Upper lobe of left lung (tissue), 6 donors: ENCODE measurements at regions not wholly inside any gene's neighbourhood (a gene's known extent, or its start where the extent isn't known, plus 50 kb on each side); places are given as distances from the start of the nearest gene placed in this dataset.

Experiments used
- ATAC-seq, 2 donors: fragments of 200-7000 bp; cut with Tn5 transposase; one replicate each; pipeline ENCODE4 v1.9.1; 2022; ENCODE audit warnings: mild to moderate bottlenecking in 2 of 2, moderate library complexity in 2 of 2; ENCODE audit not compliant: low FRiP score in 2 of 2
- DNase-seq, 2 donors: peaks; one replicate each; pipeline ENCODE4 v3.0.0-alpha.2; 2019 to 2020
- H3K27ac ChIP-seq, 4 donors: fragments of 200-600 bp; sonication (generic); one replicate each; pipeline ENCODE4 v1.5.1; 2016 to 2019
- H3K27me3 ChIP-seq, 4 donors: fragments of 200-600 bp; sonication (generic); one replicate each; pipeline ENCODE4 v1.5.1; 2017 to 2019
- H3K36me3 ChIP-seq, 4 donors: fragments of 200-600 bp; sonication (generic); one replicate each; pipeline ENCODE4 v1.5.1; 2016 to 2019
- H3K4me1 ChIP-seq, 4 donors: fragments of 200-600 bp; sonication (generic); one replicate each; pipeline ENCODE4 v1.5.1; 2018 to 2019
- H3K4me3 ChIP-seq, 4 donors: fragments of 200-600 bp; sonication (generic); one replicate each; pipeline ENCODE4 v1.5.1; 2017 to 2019; ENCODE audit warnings: mild to moderate bottlenecking in 2 of 4, moderate library complexity in 1 of 4
- H3K9me3 ChIP-seq, 4 donors: fragments of 200-600 bp; sonication (generic); one replicate each; pipeline ENCODE4 v1.5.1; 2018 to 2019
- CTCF ChIP-seq, 6 experiments: fragments of 450-650 bp in 4 of 6; fragments of 200-600 bp in 2 of 6; sonication (generic) in 2 of 6; IDR thresholded peaks; one replicate each; pipeline ENCODE4 v1.5.1; 2016 to 2019; ENCODE audit warnings: antibody characterized with exemption in 6 of 6
- EP300 ChIP-seq, 4 donors: sonication (generic); formaldehyde crosslinking; IDR thresholded peaks; one replicate each; pipeline ENCODE4 v1.5.1; 2017; ENCODE audit warnings: antibody characterized with exemption in 4 of 4, control low read depth in 2 of 4
- POLR2A ChIP-seq, 4 donors: fragments of 450-650 bp; IDR thresholded peaks; one replicate each; pipeline ENCODE4 v1.5.1; 2016 to 2017; ENCODE audit warnings: antibody characterized with exemption in 4 of 4, mild to moderate bottlenecking in 2 of 4
- POLR2AphosphoS5 ChIP-seq, 2 donors: sonication (generic); formaldehyde crosslinking; IDR thresholded peaks; one replicate each; pipeline ENCODE4 v1.5.1; 2017; ENCODE audit warnings: antibody characterized with exemption in 2 of 2
- WGBS, 2 donors: methylation state at CpG; one replicate each; pipeline ENCODE4 v1.1.5; 2017 to 2018; 5-methylcytosine and 5-hydroxymethylcytosine counted together
- donor health status: DM: no; HTN: no; CAD: no; lungs with moderate emphysema.
- donor health status: DM: no; HTN: yes; CAD: no; lungs with severe emphysema.

DNA sequence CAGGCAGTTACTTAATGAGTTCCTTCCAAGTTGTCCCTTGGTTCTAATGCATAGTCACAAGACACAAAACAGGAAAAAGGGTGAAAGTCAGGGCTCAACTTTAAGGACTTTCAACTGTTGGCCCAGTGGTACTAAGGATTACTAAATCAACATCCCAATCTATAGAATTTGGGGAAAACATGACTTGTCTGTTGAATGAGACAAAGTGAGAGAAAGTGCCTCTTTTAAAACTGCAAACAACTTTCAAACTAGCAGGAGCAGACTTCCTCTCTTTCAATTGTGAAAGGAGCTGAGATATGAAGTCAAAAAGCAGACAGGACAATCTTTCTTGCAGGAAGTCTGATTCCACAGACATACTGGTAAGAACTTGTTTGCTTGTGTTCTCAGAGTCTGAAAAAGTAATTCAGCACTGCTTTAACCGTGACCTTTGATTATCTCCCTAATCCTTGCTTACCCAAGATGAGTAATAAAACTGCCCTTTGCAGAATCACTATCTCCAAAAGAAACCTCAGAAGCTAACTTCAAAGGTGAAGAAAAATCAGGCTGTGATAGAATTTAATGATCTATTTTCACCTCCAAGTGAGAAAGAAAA lies 960.7 kb upstream of the RAG2 start:
- no peaks in the 10 kb centered on the region for H3K36me3 ChIP-seq
- H3K4me3 ChIP-seq: no peak overlapping the region
- H3K9me3 ChIP-seq: no peaks in the 10 kb centered on the region
- TF ChIP-seq POLR2AphosphoS5 (IDR thresholded peaks at IDR 0.05) (no peak), CTCF (IDR thresholded peaks at IDR 0.05) (no peak), EP300 (IDR thresholded peaks at IDR 0.05) (no peak)
- DNase-seq: no peak
- WGBS, 2 donors: 24 to 26% methylated on average over 1 of the region's 1 CpG
- no peaks in the 10 kb centered on the region for H3K4me1 ChIP-seq
- no peak for ATAC-seq
- H3K27ac ChIP-seq: no peak overlapping the region
- no peaks in the 10 kb centered on the region for H3K27me3 ChIP-seq

DNA sequence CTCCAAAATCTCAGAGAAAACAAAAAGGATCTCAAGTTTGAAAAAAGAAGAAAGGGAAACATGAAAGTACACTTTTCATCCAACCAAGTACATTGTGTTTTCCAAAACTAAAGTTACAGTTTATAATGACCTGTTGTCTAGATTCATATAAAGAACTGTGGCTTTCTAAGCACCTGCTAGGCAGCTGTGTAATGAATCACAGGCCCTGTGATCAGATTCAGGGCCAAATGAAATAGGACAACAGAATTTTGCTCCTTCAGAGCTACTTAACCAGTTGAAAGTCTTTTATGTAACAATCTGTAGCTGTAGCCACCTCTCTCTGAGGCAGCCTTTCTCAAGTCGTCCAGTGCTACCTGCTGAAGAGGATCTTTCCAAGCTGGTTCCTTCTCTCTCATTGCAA lies 960.0 kb upstream of the RAG2 start:
- no peaks in the 10 kb centered on the region for H3K36me3 ChIP-seq
- TF ChIP-seq POLR2A (IDR thresholded peaks at IDR 0.05) (no peak), CTCF (IDR thresholded peaks at IDR 0.05) (no peak), EP300 (IDR thresholded peaks at IDR 0.05) (no peak), POLR2AphosphoS5 (IDR thresholded peaks at IDR 0.05) (no peak)
- H3K4me3 ChIP-seq: no peak overlapping the region
- ATAC-seq (no peak), DNase-seq (no peak)
- no peaks in the 10 kb centered on the region for H3K9me3 ChIP-seq
- no peaks in the 10 kb centered on the region for H3K4me1 ChIP-seq
- H3K27ac ChIP-seq: no peak overlapping the region
- no peaks in the 10 kb centered on the region for H3K27me3 ChIP-seq
- WGBS, 2 donors: 21 to 45% methylated on average over 1 of the region's 1 CpG

GRCh38 chr11:37552284-37552683 lies 954.2 kb upstream of the RAG2 start:
- TF ChIP-seq CTCF (IDR thresholded peaks at IDR 0.05) (no peak), EP300 (IDR thresholded peaks at IDR 0.05) (no peak), POLR2A (IDR thresholded peaks at IDR 0.05) (no peak), POLR2AphosphoS5 (IDR thresholded peaks at IDR 0.05) (no peak)

DNA sequence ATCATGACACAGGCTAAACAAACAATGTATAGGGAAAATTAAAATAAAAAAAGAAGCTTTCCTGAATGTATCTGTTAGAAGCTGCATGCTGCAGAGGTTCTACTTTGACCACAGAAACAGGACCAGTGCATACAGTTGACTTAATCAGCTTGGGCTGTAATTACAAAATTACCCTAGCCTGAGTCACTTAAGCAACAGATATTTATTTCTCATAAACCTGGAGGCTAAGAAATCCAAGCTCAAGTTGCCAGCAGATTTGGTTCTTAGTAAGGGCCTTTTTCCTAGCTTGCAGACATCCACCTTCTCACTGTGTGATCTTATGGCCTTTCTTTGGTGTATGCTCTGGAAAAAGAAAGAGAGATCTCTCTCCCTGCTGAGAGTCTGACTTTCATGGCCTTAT lies 946.5 kb upstream of the RAG2 start:
- TF ChIP-seq POLR2A (IDR thresholded peaks at IDR 0.05) (no peak), EP300 (IDR thresholded peaks at IDR 0.05) (no peak), POLR2AphosphoS5 (IDR thresholded peaks at IDR 0.05) (no peak), CTCF (IDR thresholded peaks at IDR 0.05) (no peak)
- no peak for DNase-seq

More at GRCh38 chr11:37552284-37552683, 954.2 kb upstream of the RAG2 start:
- Histone ChIP-seq H3K27ac (no peak overlapping the region), H3K36me3 (no peaks in the 10 kb centered on the region), H3K9me3 (no peaks in the 10 kb centered on the region), H3K4me1 (no peaks in the 10 kb centered on the region), H3K4me3 (no peak overlapping the region), H3K27me3 (no peaks in the 10 kb centered on the region)
- ATAC-seq: no peak
- 72 to 75% methylated on average over 3 of the region's 3 CpGs for WGBS, 2 donors
- no peak for DNase-seq

DNA sequence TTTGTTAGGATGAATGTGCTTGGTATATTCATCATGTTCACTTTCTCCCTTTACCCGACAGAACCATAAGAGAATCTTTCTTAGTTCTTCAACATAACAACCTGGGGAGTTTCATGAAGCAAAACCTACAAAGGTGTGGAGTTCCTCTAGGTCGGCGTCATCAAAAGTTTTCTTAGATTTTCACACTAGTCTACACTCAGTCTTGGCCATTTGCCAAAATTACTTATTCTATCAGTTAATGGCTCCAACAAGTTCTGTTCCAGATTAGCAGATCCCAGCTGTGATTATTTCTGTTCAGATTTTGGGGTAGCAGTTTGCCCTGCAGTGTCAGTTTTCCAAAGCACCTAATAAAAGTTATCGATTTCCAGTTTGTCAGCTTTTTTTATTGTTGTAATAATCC lies 935.8 kb upstream of the RAG2 start:
- H3K4me1 ChIP-seq: no peaks in the 10 kb centered on the region
- ATAC-seq: no peak

More for the DNA sequence above, 946.5 kb upstream of the RAG2 start:
- H3K4me3 ChIP-seq: no peak overlapping the region
- H3K27me3 ChIP-seq: no peaks in the 10 kb centered on the region
- no peak overlapping the region for H3K27ac ChIP-seq
- H3K9me3 ChIP-seq: no peaks in the 10 kb centered on the region
- H3K4me1 ChIP-seq: no peaks in the 10 kb centered on the region
- ATAC-seq: no peak
- H3K36me3 ChIP-seq: no peaks in the 10 kb centered on the region

More for the DNA sequence above, 935.8 kb upstream of the RAG2 start:
- Histone ChIP-seq H3K36me3 (no peaks in the 10 kb centered on the region), H3K27me3 (no peaks in the 10 kb centered on the region), H3K4me3 (no peak overlapping the region), H3K9me3 (peaks cover 0 to 7% (median 5%) of the 10 kb centered on the region in 4 donors), H3K27ac (no peak overlapping the region)
- TF ChIP-seq POLR2A (IDR thresholded peaks at IDR 0.05) (no peak), EP300 (IDR thresholded peaks at IDR 0.05) (no peak), POLR2AphosphoS5 (IDR thresholded peaks at IDR 0.05) (no peak), CTCF (IDR thresholded peaks at IDR 0.05) (no peak)
- no peak for DNase-seq
- WGBS, 2 donors: 84 to 88% methylated on average over 4 of the region's 4 CpGs
